Cardiac fibroblast (primary cell): ENCODE measurements at regions not wholly inside any gene's neighbourhood (a gene's known extent, or its start where the extent isn't known, plus 50 kb on each side); places are given as distances from the start of the nearest gene placed in this dataset.

Experiments
- DNase-seq, 2 donors: peaks; one replicate each; pipeline versions ENCODE4 v3.0.0 to v3.0.0-alpha.2; 2010; ENCODE audit warnings: low read depth in 2 of 2
- H3K4me3 ChIP-seq, 2 donors: replicated peaks in 1 of 2; 1 replicate in 1 of 2; 2 replicates in 1 of 2; pipeline ENCODE4 v1.5.1; 2011; ENCODE audit warnings: low read depth in 2 of 2, low read length in 2 of 2, mild to moderate bottlenecking in 2 of 2, moderate library complexity in 1 of 2
- TF ChIP-seq, protein P1 (sequence below): IDR thresholded peaks from one replicate; pipeline ENCODE4 v1.5.1; 2011; ENCODE audit warnings: low read depth, mild to moderate bottlenecking, low read length, inconsistent platforms

DNA sequence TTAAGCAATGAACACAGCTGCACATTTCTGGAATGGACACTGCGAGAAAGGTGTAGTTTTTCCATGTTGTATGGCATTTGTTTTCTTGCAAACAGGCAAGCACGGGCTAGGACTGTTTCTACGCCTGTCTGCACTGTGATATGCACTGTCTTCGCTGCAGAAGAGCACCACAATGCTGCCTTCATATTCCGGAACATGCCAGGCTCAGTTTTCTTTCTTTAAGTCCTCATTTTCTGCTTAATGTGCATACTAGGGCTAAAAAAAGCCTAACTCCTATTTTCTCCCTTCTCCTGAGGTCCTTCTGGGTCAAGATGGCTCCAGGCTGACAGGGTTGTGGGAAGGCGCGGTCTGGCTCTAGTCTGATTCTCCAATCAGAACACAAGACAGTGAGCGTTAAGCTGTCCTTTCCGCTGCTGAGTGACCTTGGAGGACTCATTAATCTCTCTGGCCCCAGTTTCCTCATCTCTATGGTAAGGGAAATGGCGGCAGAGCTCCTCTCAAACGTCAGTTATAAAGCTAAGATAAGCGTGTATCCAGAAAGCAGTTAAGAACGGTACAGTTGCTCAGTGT, 379.9 kb downstream of the C6orf118 start:
- no peak for DNase-seq
- TF ChIP-seq, protein P1, sequence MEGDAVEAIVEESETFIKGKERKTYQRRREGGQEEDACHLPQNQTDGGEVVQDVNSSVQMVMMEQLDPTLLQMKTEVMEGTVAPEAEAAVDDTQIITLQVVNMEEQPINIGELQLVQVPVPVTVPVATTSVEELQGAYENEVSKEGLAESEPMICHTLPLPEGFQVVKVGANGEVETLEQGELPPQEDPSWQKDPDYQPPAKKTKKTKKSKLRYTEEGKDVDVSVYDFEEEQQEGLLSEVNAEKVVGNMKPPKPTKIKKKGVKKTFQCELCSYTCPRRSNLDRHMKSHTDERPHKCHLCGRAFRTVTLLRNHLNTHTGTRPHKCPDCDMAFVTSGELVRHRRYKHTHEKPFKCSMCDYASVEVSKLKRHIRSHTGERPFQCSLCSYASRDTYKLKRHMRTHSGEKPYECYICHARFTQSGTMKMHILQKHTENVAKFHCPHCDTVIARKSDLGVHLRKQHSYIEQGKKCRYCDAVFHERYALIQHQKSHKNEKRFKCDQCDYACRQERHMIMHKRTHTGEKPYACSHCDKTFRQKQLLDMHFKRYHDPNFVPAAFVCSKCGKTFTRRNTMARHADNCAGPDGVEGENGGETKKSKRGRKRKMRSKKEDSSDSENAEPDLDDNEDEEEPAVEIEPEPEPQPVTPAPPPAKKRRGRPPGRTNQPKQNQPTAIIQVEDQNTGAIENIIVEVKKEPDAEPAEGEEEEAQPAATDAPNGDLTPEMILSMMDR, result no peak
- H3K4me3 ChIP-seq, result no peak overlapping the region

DNA sequence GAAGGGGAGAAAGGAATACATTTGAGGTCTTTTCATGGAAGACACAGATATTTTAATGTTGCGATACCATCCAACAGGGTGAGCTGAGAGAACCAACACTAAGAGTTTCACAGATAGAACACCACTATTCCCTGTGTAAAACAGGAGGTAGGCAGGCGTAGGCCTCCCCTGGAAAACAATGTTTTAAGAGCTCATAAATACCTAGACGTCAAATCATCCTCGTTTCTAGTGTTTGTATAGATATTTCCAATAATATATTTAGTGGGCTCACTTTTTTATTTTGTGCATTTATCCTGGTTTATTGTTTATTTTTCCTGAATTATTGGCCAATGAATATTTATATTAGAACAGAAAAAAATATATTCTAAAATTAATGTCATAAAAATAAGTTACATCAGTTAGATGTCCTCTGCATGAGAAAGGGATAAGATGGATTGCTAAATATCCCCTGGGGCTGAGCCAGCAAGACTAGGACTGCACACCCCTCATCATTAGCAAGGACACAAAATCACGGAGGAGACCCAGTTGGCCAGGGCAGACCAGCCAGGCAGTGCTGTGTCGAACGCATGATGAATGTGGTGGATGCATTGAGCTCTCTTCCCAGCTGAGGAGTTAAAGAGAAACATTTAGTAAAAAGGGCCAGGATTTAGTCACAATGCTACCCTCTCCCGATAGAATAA, 380.5 kb downstream of the C6orf118 start:
- DNase-seq, result no peak
- H3K4me3 ChIP-seq, result no peak overlapping the region
- TF ChIP-seq, protein P1, result no peak

DNA sequence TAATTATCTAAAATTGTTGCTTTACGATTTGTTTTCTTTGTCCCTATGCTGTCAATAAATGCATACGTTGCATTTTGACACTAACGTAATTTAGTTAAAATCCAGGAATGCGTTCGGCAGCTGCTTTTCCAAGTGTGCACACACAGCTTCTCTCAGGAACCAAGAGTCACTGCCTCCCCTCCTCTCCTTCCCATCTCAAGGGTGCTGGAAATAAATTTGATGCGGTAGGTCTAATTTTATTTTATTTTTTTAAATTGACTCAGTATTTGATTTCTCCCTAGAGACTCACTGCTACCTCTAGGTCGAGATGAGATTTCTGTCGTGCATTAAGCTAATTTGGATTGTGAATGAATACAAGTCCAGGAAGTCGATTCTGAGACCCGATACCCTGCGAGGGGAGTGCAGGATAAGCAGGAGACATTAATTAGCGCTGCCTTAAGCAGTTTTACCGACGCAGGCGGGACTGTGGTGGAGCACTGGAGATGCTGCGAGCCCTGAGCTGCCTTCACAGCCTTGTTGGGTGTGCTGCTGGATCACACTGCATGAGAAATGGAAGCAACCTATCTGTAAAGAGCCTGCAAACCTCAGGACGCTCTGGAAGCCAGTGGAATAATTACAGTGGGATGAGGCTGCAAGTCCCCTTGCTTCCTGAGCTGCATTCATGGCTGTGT, 381.2 kb downstream of the C6orf118 start:
- no peak for DNase-seq
- H3K4me3 ChIP-seq, result no peak overlapping the region
- TF ChIP-seq, protein P1, result no peak

DNA sequence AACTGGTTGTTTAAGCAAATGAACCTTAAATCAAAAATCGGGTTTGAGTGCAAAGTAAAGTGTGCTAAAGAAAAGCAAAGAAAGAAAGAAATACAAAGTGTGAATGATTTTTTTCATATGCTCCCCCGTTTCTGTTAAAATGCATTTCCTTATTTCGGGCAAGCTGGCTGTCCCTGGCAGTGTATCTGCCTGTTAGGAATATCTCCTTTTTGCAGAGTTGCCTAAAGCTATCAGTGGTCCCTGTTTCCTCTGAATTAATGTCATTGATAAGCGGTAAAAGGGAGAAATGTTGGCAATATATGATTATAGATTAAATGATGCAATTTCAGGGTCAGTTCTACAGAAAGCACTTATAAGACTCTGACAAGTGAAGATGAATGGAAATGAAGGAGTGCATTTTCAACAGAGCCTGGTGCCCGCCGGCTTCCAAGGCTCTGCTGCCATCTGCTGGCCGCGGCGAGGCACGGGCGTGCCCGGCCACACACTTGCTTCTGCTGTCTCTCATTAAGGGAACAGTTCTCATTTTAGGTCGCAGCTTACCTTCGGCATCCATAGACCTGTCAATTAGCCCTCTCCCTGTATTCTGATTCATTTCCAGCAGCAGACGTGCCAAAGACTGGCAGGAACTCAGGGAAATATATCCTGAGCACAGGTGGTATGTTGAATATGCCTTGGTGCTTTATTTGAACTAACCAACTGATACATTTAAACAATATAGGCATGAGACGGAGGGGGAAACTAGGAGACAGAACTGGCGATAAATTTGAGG, 381.9 kb downstream of the C6orf118 start:
- peak; percentile 64 to 71 for DNase-seq
- TF ChIP-seq, protein P1, result peak; percentile 98
- H3K4me3 ChIP-seq, result no peak overlapping the region

DNA sequence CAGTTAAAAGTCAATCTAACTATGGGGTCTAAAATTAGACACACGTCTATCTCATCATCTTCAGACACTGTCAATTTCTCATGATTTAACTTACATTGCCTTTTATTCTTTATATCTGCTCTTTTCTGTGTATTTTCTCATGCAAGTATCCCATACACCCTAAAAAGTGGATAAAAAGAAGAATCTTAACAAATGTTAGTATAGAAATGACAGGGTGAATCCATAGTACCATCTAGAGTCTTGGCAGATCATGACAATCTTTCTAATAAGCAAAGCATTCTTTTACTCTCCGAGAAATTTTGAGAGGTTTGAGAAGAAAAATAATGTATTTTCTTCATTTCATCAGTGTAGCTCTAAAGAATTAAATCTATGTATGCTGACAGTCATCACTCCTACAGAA, 382.7 kb downstream of the C6orf118 start:
- peak in 1 of 2 donors; percentile 1 for DNase-seq
- H3K4me3 ChIP-seq, result no peak overlapping the region
- TF ChIP-seq, protein P1, result no peak

DNA sequence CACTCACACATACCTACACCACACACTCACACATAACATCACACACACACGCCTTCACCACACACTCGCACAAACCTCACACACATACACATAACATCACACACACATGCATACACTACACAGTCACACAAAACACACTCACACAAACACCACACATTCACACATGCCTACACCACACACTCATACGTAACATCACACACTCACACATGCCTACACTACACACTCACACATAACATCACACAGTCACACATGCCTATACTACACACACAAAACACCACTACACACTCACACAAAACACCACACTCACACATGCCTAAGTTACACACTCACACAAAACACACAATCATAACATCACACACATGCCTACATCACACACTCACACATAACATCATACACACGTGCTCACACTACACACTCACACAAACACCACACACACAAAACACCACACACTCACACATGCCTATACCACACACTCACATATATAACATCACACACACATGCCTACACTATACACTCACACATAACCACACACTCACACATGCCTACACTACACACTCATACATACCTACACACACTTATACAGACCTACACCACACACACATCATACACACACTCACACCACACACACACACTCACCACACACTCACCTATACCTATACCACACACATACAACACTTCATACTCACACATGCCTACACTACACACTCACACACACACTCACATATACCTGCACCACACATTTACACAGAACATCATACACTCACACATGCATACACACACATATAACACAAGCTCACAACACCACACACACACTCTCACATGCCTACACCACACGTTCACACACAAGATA, 383.5 kb downstream of the C6orf118 start:
- no peak for DNase-seq
- TF ChIP-seq, protein P1, result no peak
- no peak overlapping the region for H3K4me3 ChIP-seq
